NCI-H510A (cell line): ENCODE measurements at regions not wholly inside any gene's neighbourhood (a gene's known extent, or its start where the extent isn't known, plus 50 kb on each side); places are given as distances from the start of the nearest gene placed in this dataset.
"Not testable (repeated sequence)": the region's sequence is repeated elsewhere in the genome, so short reads cannot be mapped to it uniquely, and the experiment has no call there.

ENCODE experiments used
- DNase-seq: peaks from one replicate; lab custom pipeline; 2025; lab: John Stamatoyannopoulos, UW

DNA sequence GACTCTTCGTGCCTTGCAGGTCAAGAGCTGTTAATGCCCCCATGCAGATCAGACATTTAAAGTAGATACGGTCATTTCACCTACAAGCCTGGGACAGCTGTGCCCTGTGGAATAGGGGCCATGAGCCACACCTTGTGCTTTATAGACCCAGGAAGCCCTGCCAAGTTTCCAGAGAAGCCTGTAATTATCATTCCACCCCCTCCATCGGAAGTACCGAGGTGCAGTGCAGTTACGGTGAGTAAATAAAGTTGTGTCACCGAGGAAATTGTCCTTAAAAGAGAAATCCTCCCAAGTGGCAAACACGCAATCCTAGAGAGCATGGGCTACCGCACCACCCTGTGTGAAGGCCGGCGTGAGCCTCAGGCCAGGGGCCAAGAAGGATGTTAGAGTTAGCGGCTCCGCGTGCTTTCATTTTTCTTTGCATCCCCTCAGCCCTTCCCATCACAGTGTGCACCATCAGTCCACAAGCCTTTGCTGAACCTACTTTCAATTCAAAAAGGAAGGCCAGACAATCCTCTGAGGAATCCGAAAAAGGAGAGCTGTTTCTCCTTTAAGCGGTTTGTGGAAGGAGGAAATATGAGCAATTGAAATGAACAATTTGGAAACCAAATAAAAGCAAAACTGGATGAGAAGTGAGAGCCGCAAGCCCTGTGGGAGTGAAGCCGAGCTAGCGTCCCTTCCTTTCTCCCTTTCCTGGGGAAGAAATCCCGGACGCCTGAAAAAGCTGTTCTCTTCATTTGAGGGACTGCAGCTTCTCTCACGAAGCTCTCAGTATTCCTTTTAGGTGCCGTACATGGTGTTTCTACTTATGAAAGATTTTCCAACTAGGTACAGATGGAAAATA, 183.3 kb upstream of the PDE10A start:
- DNase-seq, result no peak

DNA sequence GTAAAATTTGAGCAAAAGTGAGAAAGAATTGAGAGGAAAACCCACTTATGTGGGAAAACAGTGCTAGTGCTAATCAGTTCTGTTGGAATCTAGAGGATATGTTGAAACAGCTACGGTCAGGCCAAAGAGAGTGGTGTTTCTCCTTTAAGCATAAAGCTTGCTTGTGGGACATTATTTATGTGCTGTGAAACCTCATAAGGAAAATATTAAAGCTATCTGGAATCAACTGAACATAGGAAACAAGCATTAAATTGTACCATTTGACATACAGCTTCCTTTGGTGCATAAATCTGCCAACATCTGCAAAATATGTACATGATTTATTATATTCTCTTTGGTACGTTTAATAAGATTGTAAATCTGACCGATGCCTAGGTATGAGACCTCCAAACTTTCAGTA, 182.5 kb upstream of the PDE10A start:
- no peak for DNase-seq

DNA sequence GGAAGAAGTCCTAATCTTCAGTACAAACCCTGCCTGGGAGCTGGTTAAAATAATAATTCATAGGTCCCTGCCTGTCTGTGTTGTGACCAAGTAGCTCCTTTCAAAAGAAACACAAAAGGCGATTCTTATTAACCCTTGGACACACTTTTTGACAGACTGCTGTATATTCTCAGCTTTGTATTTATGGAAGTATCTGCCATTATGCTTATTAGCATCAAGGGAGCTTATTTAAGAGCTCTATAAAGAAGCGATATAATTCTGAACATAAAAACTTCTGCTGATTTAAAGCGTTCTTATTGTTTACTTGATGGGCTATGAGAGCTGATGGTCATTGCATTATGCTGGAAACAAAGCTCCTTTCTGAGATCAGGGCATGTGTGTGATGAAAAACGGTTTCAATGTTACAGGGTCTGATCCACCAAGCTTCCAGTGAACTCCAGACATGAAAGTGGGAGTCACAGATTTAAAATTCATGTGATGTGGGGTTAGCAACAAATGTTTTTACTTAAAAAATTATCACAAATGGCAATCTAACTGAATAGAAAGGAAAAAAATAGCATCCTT, 181.8 kb upstream of the PDE10A start:
- no peak for DNase-seq

DNA sequence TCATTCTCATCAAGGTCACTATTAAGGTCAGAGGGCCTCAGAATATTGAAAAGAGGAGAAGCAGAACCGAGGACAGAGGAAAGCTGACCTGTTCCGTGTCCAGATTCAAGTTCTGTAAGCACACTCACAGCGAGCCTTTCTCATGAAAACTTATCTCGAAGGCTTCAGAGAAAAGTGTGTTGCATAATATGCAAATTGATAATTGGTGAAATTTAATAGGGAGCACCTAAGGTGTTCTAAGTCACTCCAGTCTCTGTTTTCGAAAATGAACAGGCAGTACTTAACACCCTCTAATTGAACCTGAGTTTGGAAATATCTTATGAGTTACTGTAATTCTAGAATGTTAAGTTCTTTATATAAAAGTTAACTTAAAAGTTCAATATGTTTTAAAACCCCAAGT, 181.2 kb upstream of the PDE10A start:
- no peak for DNase-seq

DNA sequence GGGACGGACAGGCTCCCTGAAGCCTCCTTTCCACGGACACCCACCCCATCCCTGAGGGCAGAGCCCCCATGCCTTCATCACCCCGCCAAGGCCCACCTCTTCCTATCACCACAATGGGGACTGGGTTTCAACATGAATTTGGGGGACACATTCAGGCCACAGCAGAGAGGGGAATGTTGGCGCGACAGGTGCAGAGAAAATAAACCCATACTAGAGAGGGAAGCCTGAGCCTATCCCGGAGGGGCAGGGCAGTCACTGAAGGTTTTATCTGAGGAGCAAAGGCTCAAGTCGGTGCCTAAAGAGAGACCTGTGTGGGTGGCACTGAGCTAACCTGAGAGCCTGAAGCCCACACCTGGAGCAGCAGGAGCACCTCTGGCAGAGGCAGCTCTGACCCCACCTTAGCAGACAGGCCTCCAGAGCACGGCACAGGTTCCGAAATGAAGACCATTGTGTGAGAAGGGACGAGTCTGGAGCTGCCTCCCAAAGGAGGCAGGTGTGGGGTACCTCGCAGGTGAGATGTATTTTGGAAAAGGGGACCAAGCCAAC, 180.6 kb upstream of the PDE10A start:
- DNase-seq, result no peak

DNA sequence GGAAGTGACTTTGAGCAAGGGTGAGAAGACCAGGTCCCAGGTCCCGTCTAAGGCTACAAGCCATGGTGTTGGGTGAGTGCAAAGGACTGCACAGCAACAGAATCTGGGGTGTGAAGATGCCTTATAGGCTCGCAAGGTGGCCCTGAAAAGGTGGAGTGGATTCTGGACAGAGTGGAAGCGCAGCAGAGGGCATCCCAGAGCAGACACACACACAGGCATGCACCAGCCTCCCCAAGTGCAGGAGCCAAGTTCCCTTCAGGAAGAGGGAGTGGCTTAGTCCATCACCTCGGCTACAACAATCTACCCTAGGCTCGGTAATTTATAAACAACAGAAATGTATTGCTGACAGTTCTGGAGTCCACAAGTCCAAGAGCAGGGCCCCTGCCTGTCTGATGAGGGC, 180.1 kb upstream of the PDE10A start:
- DNase-seq, result no peak

DNA sequence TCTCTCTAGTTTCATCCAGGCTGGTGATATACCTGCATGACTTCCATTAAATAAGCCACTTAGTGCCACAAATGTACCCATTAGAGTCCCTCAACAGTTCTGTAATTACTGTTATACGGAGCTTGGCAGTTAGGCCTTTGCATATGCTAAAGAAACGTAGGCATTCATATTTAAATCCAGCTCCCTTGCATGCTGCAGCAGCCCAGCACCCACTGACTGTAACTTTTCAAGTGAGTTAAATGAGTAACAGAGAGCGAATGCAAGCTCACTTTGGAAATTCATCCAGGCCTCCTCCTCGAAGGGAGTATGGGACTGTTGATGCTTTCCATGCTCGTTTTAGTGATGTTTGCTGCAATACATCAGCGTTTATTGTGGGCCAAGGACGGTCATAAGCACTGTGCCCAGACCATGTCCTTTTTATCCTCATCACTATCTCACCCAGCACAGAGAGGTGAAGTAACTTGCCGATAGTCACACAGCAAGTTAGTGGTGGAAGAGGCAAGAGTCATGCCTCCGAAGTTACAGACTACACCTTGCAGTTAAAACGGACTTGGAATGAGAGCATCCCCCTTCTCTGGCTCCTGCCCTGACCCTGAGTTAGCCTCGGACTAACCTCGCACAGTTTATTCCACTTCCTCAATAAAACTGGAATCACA, 179.4 kb upstream of the PDE10A start:
- DNase-seq, result no peak

DNA sequence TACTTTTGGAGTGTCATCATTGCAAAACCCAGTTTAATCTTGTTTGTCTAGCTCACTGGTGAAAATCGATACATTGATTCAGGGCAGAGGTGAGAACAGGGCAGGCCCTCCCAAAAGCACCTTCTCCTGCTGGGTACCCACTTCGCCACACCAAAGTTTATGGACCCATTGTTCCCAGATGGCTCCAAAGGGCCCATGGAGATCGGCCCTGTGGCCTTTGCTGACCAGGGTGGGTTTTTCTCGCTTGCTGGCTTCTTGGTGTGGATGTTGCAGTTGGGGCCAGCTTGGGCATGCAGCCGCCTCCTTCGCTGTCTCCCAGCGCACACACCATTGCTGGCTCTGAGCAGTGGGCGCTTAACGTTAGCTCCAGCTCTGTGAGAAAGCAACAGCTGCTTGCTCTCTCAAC, 178.1 kb upstream of the PDE10A start:
- no peak for DNase-seq

DNA sequence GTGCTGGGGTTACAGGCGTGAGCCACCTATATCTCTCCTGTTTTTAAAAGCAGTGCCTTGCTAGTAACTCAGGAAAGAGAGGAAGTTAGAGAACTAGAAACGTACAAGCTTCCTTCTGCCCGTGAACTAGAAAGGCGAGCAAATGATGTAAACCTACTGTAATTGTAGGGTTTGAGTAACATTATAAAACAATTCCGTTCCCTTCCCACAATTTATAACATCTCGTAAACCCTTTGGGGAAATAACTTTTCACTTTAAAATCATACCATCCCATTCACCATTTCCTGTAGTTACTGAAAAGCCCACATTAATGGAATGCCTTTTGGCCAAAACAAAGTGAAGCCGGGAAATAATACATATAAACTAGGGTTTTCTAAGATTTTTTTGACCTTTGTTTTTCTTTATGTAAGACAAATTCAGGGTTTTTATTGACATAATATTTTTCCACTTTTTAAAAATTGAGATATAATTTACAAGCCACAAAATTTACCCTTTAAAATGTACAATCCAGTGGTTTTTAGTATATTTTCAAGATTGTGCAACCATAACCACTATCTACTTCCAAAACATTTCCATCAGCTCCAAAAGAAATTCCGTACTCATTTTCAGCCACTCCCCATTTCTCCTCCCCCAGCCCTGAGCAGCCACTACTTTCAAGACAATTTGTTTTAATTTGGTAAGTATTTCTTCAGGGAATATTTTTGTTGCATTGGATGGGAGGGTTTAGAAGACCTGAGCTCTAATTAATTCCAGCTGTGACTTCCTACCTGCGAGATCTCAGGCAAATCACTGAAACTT, 175.1 kb upstream of the PDE10A start:
- DNase-seq, result no peak

DNA sequence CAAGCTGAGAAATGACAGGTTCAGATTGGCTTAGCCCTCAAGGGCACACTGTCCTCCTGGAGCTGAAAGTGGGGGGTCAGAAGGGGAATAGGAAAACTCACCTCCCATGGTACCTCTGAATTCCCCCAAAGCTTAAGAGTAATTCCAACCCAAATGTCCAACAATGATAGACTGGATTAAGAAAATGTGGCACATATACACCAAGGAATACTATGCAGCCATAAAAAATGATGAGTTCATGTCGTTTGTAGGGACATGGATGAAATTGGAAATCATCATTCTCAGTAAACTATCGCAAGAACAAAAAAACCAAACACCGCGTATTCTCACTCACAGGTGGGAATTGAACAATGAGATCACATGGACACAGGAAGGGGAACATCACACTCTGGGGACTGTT, 173.6 kb upstream of the PDE10A start:
- DNase-seq, result not testable (repeated sequence)

DNA sequence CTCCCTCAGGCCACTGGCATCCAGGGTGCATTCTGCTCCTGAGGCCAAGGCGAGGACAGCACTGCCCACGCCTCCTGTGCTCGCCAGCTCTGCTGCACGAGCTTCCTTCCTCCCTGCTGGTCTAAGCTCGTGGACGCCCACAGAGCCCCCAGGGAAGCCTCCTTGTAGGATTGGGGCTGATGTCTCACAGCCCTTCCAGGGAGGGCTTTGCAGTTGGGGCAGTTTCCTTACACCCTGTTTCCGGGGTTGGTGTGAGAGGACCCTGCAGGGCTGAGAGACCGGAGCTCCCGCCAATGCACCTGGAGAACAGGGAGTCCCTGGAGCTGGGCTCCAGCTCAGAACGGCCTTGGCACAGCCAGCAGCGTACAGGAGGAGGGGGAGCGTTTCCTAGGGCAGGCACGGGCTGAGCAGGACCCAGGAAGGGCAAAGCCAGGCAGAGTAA, 172.4 kb upstream of the PDE10A start:
- no peak for DNase-seq

DNA sequence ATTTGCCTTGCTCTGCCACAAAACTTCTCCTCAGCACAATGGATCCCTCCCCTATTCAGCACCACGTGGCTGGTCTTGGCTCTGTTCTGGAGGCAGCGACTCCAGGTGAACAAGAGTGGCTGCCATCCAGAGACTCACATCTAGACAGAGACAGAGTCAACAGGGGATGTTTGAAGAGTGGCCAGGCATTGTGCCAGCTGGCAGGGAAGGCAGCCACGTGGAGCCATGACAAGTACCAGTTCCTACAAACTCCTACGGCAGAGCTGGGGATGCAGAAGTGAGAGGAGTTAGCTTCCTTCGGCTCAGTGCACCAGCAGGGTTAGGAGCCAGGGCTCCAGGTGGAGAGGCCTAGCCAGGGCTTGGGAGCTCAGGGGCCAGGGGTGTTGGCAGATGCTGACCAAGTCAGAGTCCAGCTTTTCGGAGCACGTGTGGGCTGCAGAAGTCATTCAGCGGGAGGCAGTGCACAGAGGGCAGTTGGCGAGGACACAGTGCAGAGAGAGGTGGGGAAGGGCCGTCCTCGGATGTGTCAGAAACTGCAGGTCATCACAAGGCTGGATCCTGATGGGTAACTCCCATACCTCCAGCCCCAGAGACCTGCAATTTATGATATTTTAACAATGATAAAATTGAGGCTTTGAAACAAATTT, 171.7 kb upstream of the PDE10A start:
- DNase-seq, result peak; percentile 83

DNA sequence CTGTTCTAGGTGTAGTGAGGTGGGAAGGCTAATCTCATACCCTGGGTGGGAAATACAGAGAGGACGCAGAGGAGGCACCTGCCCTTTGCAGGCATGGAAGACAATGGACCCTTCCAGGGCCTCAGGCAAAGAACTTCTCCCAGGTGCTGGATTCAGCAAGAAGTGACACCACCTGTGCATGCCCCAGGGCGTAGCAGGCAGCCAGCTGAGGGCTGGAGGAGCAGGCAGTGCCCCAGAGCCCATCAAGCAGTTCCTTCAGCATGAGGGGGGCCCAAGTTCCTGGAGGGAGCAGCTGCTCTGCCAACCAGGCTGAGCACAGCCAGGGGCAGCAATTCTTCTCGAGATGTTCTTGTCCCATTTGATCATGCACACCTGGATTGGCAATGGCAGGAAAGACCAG, 170.3 kb upstream of the PDE10A start:
- DNase-seq, result no peak

DNA sequence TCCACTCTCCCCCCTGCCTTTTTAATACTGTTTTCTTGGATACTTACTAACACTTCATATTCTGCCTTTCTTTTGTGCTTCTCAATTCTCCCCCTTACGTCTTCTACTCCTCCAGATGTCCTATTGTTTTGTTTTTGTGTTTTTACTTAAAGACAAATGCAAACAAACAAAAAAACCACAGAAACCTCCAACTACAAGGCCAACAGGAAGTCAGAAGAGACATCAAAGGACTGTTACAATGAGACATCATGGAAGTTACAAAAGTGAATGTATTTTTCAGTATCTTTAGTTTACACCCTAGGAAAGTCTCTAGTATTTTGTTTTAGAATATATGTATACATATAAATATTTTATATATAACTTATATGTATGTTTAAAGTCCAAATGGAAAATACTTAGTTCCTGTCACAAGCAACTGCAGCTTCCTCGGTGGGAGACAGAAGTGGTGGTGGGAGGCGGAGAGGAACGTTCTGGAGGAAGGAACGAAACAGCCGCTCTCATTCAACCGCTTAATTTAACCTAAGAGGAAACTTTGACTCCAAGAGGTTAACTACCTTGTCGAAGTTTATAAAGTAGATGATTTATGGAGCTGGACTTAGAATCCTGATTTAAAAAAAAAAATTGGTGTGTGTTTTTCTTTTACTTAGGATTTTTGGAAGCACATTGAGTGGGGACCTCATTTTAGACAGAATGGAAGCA, 168.9 kb upstream of the PDE10A start:
- DNase-seq, result no peak

DNA sequence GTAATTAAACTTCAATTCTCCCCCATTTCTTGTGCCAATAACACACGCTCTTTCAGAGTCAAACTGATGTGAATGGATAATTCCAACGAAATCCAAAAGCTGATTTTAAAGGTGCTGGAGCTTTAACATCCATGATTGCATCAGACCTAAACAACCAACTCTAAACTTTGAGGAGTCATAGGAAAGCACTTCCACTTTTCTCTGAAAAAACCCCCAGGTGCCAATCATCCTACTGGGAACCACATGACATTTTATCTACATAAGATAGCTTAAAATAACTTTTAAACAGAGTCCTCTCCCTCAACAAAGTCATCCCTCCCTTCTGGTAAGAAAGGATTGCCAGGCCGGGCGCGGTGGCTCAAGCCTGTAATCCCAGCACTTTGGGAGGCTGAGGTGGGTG, 167.7 kb upstream of the PDE10A start:
- no peak for DNase-seq

DNA sequence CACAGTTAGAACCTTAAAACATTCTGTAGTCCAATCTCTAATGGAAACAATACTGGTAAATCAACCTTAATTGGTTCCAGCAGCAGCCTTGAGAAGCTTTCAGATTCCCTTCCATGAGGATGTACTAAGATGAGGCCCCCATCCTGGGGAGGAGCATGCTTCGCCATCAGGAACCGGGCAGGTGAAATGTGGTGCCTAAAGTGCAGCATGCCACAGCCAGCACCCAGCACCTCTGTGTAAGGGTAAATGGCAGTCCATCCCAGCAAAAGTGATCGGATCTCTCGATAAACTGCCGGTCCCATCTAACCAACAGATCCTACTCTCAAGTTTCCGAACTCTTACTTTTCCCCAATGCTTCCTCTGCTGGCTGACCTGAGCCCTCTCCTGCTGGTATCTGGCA, 166.3 kb upstream of the PDE10A start:
- no peak for DNase-seq

DNA sequence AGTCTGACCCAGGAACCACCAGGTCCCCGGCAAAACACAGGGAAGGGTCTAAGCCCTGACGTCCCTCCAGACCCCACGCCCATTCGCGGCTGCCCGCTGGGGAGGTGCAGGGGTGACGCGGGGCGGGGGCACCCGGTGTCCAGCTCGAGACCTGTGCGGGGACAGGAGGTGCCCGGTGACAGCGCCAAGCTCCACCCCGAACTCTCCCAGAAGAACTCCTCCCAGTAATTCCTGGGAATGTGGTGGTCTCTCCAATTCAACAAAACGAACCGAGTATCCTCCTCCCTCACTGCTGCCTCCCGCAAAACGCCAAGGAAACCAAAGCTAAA, 164.1 kb upstream of the PDE10A start:
- DNase-seq, result no peak

DNA sequence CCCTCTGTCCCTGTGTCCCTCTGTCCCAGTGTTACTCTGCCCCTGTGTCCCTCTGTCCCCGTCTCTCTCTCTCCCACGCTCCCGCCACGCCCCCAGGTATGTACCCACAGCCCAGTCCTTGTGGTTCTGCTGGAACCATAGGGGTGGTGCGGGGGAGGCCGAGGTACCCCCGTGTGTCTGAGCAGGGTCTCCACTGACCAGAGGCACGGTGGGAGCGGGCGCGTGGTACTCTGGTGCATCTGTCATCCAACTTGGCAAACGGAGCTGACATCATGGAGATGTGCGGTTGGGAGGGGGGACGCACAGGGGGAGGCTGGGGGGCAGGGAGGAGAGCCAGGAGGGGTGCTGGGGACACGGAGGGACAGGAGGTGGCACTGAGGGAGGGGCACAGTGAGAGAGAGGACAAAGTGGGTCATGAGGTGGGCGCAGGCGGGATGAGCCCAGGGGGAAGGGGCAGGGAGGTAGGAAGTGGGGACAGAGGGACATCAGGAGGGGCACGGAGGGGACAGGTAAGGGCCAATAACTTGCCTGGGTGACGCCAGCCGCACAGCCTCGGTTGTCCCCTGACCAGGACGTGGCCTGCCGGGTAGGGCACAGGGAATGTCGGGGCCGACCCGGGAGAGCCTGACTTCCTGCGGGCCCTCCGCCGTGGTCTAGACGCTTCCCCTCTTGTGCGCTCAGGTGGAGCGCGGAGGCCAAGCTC, 163.6 kb upstream of the PDE10A start:
- no peak for DNase-seq

DNA sequence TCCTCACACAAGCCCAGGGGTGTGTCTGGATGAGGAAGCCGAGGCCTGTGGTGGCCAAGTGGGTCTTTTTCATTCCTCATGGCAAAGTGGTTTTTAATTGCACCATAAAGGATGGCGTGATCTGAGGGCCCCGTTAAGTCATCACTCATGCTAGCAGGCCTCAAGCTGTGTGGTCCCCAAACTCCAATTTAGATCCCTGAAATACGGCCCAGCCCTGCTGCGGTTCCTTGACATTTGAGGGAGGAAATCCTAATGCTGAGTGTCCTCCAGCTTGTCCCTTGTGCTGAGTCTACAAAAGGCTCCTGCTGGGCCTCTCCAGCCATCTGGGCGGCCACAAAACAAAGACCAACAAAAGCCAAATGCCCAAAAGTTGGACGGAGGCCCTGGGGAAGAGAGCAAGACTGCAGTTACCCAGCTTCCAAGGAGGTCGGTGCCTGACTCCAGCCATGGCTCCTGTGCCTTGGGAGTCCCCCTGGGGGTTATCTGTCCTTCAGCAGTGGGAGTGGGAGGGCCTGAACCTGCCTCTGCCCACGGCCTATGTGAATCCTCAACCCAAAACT, 162.3 kb upstream of the PDE10A start:
- no peak for DNase-seq

DNA sequence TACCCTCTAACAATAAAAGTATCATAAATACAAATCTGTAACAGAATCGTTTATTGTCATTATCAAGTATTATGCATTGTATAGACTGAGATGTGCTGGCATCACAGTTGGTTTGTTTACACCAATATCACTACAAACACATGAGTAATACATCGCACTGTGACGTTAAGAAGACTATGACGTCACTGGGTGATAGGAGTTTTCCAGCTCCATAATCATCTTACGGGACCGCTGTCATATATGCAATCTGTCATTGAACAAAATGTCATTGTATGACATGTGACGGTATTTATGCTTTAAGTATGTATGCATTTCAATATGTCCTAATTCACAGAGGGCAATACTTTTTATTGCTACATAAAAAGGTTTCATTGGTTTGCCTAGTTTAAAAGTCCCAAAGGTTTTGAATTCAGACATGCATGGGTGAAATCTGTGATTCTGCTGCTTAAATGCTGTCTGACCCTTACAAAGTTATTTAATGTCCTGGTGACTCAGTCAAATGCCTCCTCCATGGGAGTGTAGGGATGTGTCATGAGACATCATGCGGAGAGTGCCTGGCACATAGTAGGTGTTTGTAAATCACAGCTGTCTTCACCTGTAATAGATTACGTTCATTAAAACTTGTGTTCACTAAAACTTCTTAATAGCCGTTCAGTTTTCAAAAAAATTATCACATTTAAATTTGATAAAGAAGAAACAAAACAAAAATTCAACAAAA, 160.7 kb upstream of the PDE10A start:
- DNase-seq, result no peak
